IMR-90 (cell line): ENCODE measurements at regions not wholly inside any gene's neighbourhood (a gene's known extent, or its start where the extent isn't known, plus 50 kb on each side); places are given as distances from the start of the nearest gene placed in this dataset.

ENCODE experiments used
- ATAC-seq: fragments of 200-7000 bp; cut with Tn5 transposase; 2 replicates; pipeline ENCODE4 v1.9.1; 2020; ENCODE audit warnings: low read depth, mild to moderate bottlenecking, moderate library complexity
- BruUV-seq: library from RNA; stranded (reverse); fragments of 400-500 nt; replicated peaks from 2 replicates; lab custom pipeline; 2021; lab: Mats Ljungman, UMichigan
- CTCF ChIA-PET: fragments of 300-600 bp; formaldehyde crosslinking; extraction: SDS; loops from one replicate; lab custom pipeline; 2021; ENCODE audit warnings: antibody characterized with exemption; lab: Yijun Ruan, JAX
- POLR2A ChIA-PET: fragments of 300-600 bp; sonication (Branson Sonifier 250); formaldehyde crosslinking; loops from one replicate; lab custom pipeline; 2022; ENCODE audit warnings: antibody characterized with exemption; ENCODE audit not compliant: unreplicated experiment; lab: Charles Lee
- DNase-seq: peaks from one replicate; pipeline ENCODE4 v3.0.0; 2013
- H2AFZ ChIP-seq: replicated peaks from 2 replicates; pipeline ENCODE3; 2013; ENCODE audit warnings: low read length, mild to moderate bottlenecking; ENCODE audit not compliant: poor library complexity
- H2AK5ac ChIP-seq: 2 replicates; pipeline ENCODE4 v1.6.1; 2013; ENCODE audit warnings: low read depth, low read length, inconsistent platforms
- H2AK9ac ChIP-seq: replicated peaks from 2 replicates; pipeline ENCODE3; 2013; ENCODE audit warnings: mild to moderate bottlenecking, low read depth, low read length, moderate library complexity; ENCODE audit not compliant: poor library complexity
- H2BK120ac ChIP-seq: 2 replicates; pipeline ENCODE4 v1.6.1; 2013; ENCODE audit warnings: low read depth, low read length, inconsistent platforms
- H2BK15ac ChIP-seq: 3 replicates; pipeline ENCODE4 v1.6.1; 2013; ENCODE audit warnings: low read depth, low read length, inconsistent platforms
- H2BK20ac ChIP-seq: 2 replicates; pipeline ENCODE4 v1.6.1; 2013; ENCODE audit warnings: low read depth, mild to moderate bottlenecking, inconsistent platforms, low read length, moderate library complexity
- H2BK5ac ChIP-seq: 2 replicates; pipeline ENCODE4 v1.6.1; 2013; ENCODE audit warnings: mild to moderate bottlenecking, low read depth, low read length, inconsistent platforms; ENCODE audit not compliant: poor library complexity, severe bottlenecking
- H3K14ac ChIP-seq: replicated peaks from 2 replicates; pipeline ENCODE4 v1.6.1; 2013; ENCODE audit warnings: low read depth, low read length, inconsistent platforms
- H3K18ac ChIP-seq: 2 replicates; pipeline ENCODE4 v1.6.1; 2013; ENCODE audit warnings: low read depth, low read length, control low read depth
- H3K23ac ChIP-seq: 2 replicates; pipeline ENCODE4 v1.6.1; 2013; ENCODE audit warnings: low read depth, low read length, inconsistent platforms
- H3K27ac ChIP-seq: 2 replicates; pipeline ENCODE4 v1.5.1; 2013; ENCODE audit warnings: mild to moderate bottlenecking, control low read depth, low read length; ENCODE audit not compliant: insufficient read depth
- H3K27me3 ChIP-seq: 2 replicates; pipeline ENCODE4 v1.6.1; 2013; ENCODE audit warnings: low read length; ENCODE audit not compliant: control insufficient read depth, insufficient read depth
- H3K36me3 ChIP-seq: 2 replicates; pipeline ENCODE4 v1.6.1; 2013; ENCODE audit warnings: low read length, mixed read lengths; ENCODE audit not compliant: control insufficient read depth, insufficient read depth
- H3K4ac ChIP-seq: 2 replicates; pipeline ENCODE4 v1.6.1; 2013; ENCODE audit warnings: low read depth, low read length, inconsistent platforms
- H3K4me1 ChIP-seq: 2 replicates; pipeline ENCODE4 v1.6.1; 2013; ENCODE audit warnings: low read length, mixed read lengths; ENCODE audit not compliant: control insufficient read depth, insufficient read depth
- H3K4me2 ChIP-seq: 2 replicates; pipeline ENCODE4 v1.6.1; 2013; ENCODE audit warnings: low read depth, mild to moderate bottlenecking, control low read depth, low read length, moderate library complexity
- H3K4me3 ChIP-seq: 2 replicates; pipeline ENCODE4 v1.5.1; 2013; ENCODE audit warnings: low read depth, mild to moderate bottlenecking, control low read depth, low read length, moderate library complexity; ENCODE audit not compliant: insufficient read depth
- H3K56ac ChIP-seq: 2 replicates; pipeline ENCODE4 v1.6.1; 2013; ENCODE audit warnings: low read length, inconsistent platforms; ENCODE audit not compliant: insufficient read depth; ENCODE audit errors: extremely low read depth
- H3K79me1 ChIP-seq, 2 experiments: 2 replicates each; pipeline ENCODE4 v1.6.1; 2013; ENCODE audit warnings: low read length in 2 of 2, inconsistent platforms in 1 of 2, low read depth in 1 of 2
- H3K9ac ChIP-seq: 2 replicates; pipeline ENCODE4 v1.6.1; 2013; ENCODE audit warnings: low read depth, low read length, control low read depth
- H3K9me1 ChIP-seq: 2 replicates; pipeline ENCODE4 v1.6.1; 2013; ENCODE audit warnings: low read length, inconsistent platforms; ENCODE audit not compliant: insufficient read depth
- H3K9me3 ChIP-seq: 2 replicates; pipeline ENCODE4 v1.6.1; 2013; ENCODE audit warnings: low read length; ENCODE audit not compliant: control insufficient read depth, insufficient read depth
- H4K20me1 ChIP-seq: 2 replicates; pipeline ENCODE4 v1.6.1; 2013; ENCODE audit warnings: low read length, inconsistent platforms; ENCODE audit not compliant: insufficient read depth
- H4K5ac ChIP-seq: 2 replicates; pipeline ENCODE4 v1.6.1; 2013; ENCODE audit warnings: mild to moderate bottlenecking, low read depth, low read length, control low read depth
- H4K8ac ChIP-seq, 2 experiments: 2 replicates each; pipeline ENCODE4 v1.6.1; 2013; ENCODE audit warnings: low read depth in 2 of 2, low read length in 2 of 2, control low read depth in 1 of 2, inconsistent platforms in 1 of 2
- H4K91ac ChIP-seq: 2 replicates; pipeline ENCODE4 v1.6.1; 2013; ENCODE audit warnings: low read depth, low read length, inconsistent platforms; ENCODE audit not compliant: insufficient read depth
- BHLHE40 ChIP-seq: fragments of 150-350 bp; IDR thresholded peaks from 2 replicates; pipeline ENCODE4 v1.6.1; 2016; ENCODE audit warnings: mild to moderate bottlenecking, low read depth, low read length
- CEBPB ChIP-seq: IDR thresholded peaks from 2 replicates; pipeline ENCODE4 v1.6.1; 2012; ENCODE audit warnings: low read depth, low read length, improper control_type of control experiment
- CTCF ChIP-seq: conservative IDR thresholded peaks from 2 replicates; pipeline ENCODE4 v1.5.1; 2012; ENCODE audit warnings: mild to moderate bottlenecking, low read depth, low read length, improper control_type of control experiment
- MXI1 ChIP-seq: IDR thresholded peaks from 2 replicates; pipeline ENCODE4 v1.6.1; 2012; ENCODE audit warnings: low read depth, mild to moderate bottlenecking, low read length, moderate library complexity, borderline replicate concordance
- RAD21 ChIP-seq: IDR thresholded peaks from 2 replicates; pipeline ENCODE4 v1.6.1; 2012; ENCODE audit warnings: low read length, improper control_type of control experiment
- RCOR1 ChIP-seq: IDR thresholded peaks from 2 replicates; pipeline ENCODE4 v1.6.1; 2012; ENCODE audit warnings: mild to moderate bottlenecking, low read length, improper control_type of control experiment; ENCODE audit not compliant: insufficient replicate concordance
- USF2 ChIP-seq: fragments of 150-350 bp; IDR thresholded peaks from 2 replicates; pipeline ENCODE4 v1.6.1; 2017; ENCODE audit warnings: mild to moderate bottlenecking, antibody characterized with exemption, low read length, low read depth
- WGBS, 2 experiments: methylation state at CpG; one replicate each; pipeline versions ENCODE4 v1.1.5 to v1.1.7; 2013; ENCODE audit warnings: missing lambda C conversion rate in 2 of 2; ENCODE audit not compliant: insufficient read length in 1 of 2; ENCODE audit errors: extremely low coverage in 2 of 2; 5-methylcytosine and 5-hydroxymethylcytosine counted together
- dilution Hi-C: fragments of 300-500 bp; cut with HindIII; formaldehyde crosslinking; loops from one replicate; pipeline ENCODE4 v1.14.3; 2018; ENCODE audit warnings: low sequenced_read_pairs; ENCODE audit not compliant: unreplicated experiment
- in situ Hi-C: fragments of 300-500 bp; cut with MboI; formaldehyde crosslinking; loops from 3 replicates; pipeline ENCODE4 v1.14.3; 2019; ENCODE audit warnings: low sequenced_read_pairs, inconsistent platforms, mixed read lengths
- intact Hi-C: fragments of 100-400 bp; cut with micrococcal nuclease; formaldehyde crosslinking; loops from 2 replicates; pipeline ENCODE4 v1.10.0; 2022
- TF ChIP-seq, protein P1 (sequence below): fragments of 150-350 bp; IDR thresholded peaks from 2 replicates; pipeline ENCODE4 v1.6.1; 2016; ENCODE audit warnings: low read depth, mild to moderate bottlenecking, low read length, moderate library complexity, borderline replicate concordance

DNA sequence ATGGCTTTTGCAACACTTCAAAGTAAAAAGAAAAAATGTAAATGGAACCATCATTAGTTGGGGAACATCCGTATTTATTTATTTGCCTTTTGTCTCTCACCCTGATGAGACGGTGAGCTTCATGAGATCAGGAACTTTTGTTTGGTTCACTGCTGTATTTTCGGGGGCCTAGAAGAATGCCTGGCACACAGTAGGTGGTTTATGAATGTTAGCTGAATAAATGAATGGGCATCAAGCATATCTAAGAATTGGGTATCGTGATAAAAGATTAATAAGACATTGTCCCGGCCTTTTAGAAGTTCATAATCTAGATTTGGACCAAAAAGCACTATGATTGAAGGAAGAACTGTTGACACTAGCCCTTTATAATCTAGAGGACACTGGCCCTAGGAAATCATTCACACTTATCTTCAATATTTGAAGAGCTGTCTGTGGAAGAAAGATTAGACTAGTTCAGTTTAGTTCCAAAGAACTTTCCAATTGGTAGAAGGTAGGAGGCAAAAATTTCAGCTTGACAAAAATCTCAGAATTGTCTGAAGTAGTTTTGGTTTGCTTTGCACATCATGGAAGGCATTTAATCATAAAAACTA lies 70.3 kb upstream of the CD83 start:
- Histone ChIP-seq H3K4me2 (no peak overlapping the region), H3K9me1 (no peaks in the 10 kb centered on the region), H4K5ac (no peak overlapping the region), H3K9me3 (no peaks in the 10 kb centered on the region), H3K9ac (no peak overlapping the region), H3K4ac (no peak overlapping the region), H4K91ac (no peak overlapping the region), H2BK20ac (no peak overlapping the region), H2AK5ac (no peak overlapping the region), H4K20me1 (no peaks in the 10 kb centered on the region), H2AK9ac (no peak overlapping the region), H3K4me1 (no peaks in the 10 kb centered on the region), H3K36me3 (no peaks in the 10 kb centered on the region), H2BK15ac (no peak overlapping the region), H3K4me3 (no peak overlapping the region), H4K8ac (no peak overlapping the region), H3K14ac (no peak overlapping the region), H2BK5ac (no peak overlapping the region), H3K23ac (no peak overlapping the region), H3K27ac (no peak overlapping the region), H2AFZ (no peak overlapping the region), H2BK120ac (no peak overlapping the region), H3K79me1 (no peaks in the 10 kb centered on the region), H3K18ac (no peak overlapping the region), H3K27me3 (peaks cover 12% of the 10 kb centered on the region), H3K56ac (no peak overlapping the region)
- ATAC-seq (no peak), DNase-seq (no peak)
- BruUV-seq, result no TSS peak
- TF ChIP-seq CTCF (no peak), CEBPB (no peak), BHLHE40 (no peak), RAD21 (no peak), RCOR1 (no peak), MXI1 (no peak), USF2 (no peak)
- TF ChIP-seq, protein P1, sequence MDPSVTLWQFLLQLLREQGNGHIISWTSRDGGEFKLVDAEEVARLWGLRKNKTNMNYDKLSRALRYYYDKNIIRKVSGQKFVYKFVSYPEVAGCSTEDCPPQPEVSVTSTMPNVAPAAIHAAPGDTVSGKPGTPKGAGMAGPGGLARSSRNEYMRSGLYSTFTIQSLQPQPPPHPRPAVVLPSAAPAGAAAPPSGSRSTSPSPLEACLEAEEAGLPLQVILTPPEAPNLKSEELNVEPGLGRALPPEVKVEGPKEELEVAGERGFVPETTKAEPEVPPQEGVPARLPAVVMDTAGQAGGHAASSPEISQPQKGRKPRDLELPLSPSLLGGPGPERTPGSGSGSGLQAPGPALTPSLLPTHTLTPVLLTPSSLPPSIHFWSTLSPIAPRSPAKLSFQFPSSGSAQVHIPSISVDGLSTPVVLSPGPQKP, result no peak
- intact Hi-C loops, result no loop called here
- in situ Hi-C loops, result no loop called here
- dilution Hi-C loops, result no loop called here
- POLR2A ChIA-PET, result no interaction called here
- 60% methylated on average over 2 of the region's 5 CpGs; no CpG with 5 or more reads in 1 of the 2 experiments for WGBS, 2 experiments
- CTCF ChIA-PET, result interaction anchor here (0.8 to 4.6 kb wide), 6 partner anchors 8 to 138 kb away, joined by 4 to 19 read pairs (median 6); partner anchors contain the start of gene RNF182
